Activated T-cell treated with anti-CD3 and anti-CD28 coated beads, Interleukin-2, amount 50 U/mL, for 72 hours (primary cell): ENCODE measurements at regions not wholly inside any gene's neighbourhood (a gene's known extent, or its start where the extent isn't known, plus 50 kb on each side); places are given as distances from the start of the nearest gene placed in this dataset.

ENCODE experiments used
- ATAC-seq, 2 donors: fragments of 150-1000 bp; cut with Tn5 transposase; replicated peaks in 1 of 2; 2 replicates each; pipeline ENCODE4 v1.10.0; 2021; ENCODE audit warnings: moderate library complexity in 2 of 2, mild to moderate bottlenecking in 1 of 2
- DNase-seq, 2 donors: peaks; one replicate each; pipeline ENCODE4 v3.0.0; 2021 to 2022; ENCODE audit warnings: mixed read lengths in 1 of 2
- H3K27ac Mint-ChIP-seq: one replicate; pipeline ENCODE4 v1.8.0; 2022; ENCODE audit warnings: mild to moderate bottlenecking, moderate library complexity, mixed read lengths
- H3K27me3 Mint-ChIP-seq: one replicate; pipeline ENCODE4 v1.8.0; 2022; ENCODE audit warnings: low read depth, mixed read lengths
- H3K36me3 Mint-ChIP-seq, 2 donors: one replicate each; pipeline ENCODE4 v1.8.0; 2022; ENCODE audit warnings: mixed read lengths in 2 of 2, mild to moderate bottlenecking in 1 of 2; ENCODE audit not compliant: insufficient read depth in 2 of 2
- H3K4me1 Mint-ChIP-seq: one replicate; pipeline ENCODE4 v1.8.0; 2022; ENCODE audit warnings: low read depth, mixed read lengths
- H3K4me3 Mint-ChIP-seq, 2 donors: one replicate each; pipeline ENCODE4 v1.8.0; 2022; ENCODE audit warnings: mild to moderate bottlenecking in 2 of 2, mixed read lengths in 2 of 2, moderate library complexity in 2 of 2
- H3K9me3 Mint-ChIP-seq, 2 donors: one replicate each; pipeline ENCODE4 v1.8.0; 2022; ENCODE audit warnings: mixed read lengths in 2 of 2

- ATAC-seq (no peak), DNase-seq (no peak)
- Mint-ChIP-seq H3K9me3 (peaks cover 0 to 6% of the 10 kb centered on the region in 2 donors), H3K4me3 (no peak overlapping the region), H3K27ac (no peak overlapping the region), H3K27me3 (no peaks in the 10 kb centered on the region), H3K36me3 (no peaks in the 10 kb centered on the region), H3K4me1 (no peaks in the 10 kb centered on the region)
Measured at GRCh38 chr2:182558564-182558963, 131.7 kb upstream of the PDE1A start.

- Mint-ChIP-seq H3K9me3 (peaks cover 3 to 8% of the 10 kb centered on the region in 2 donors), H3K27ac (no peak overlapping the region), H3K4me3 (no peak overlapping the region), H3K4me1 (no peaks in the 10 kb centered on the region), H3K36me3 (no peaks in the 10 kb centered on the region), H3K27me3 (no peaks in the 10 kb centered on the region)
- no peak for DNase-seq
- ATAC-seq, result no peak
Measured at GRCh38 chr2:182559623-182560022, 132.8 kb upstream of the PDE1A start.

- Mint-ChIP-seq H3K4me1 (no peaks in the 10 kb centered on the region), H3K4me3 (no peak overlapping the region), H3K27ac (no peak overlapping the region), H3K36me3 (no peaks in the 10 kb centered on the region), H3K27me3 (no peaks in the 10 kb centered on the region), H3K9me3 (peaks cover 4 to 6% of the 10 kb centered on the region in 2 donors)
- ATAC-seq (no peak), DNase-seq (no peak)
Measured at GRCh38 chr2:182565911-182566567, 139.2 kb upstream of the PDE1A start.

GRCh38 chr2:182573553-182573952 is 142.5 kb upstream of the DNAJC10 start:
- no peaks in the 10 kb centered on the region for H3K4me1 Mint-ChIP-seq
- H3K36me3 Mint-ChIP-seq, result no peaks in the 10 kb centered on the region
- H3K27me3 Mint-ChIP-seq, result no peaks in the 10 kb centered on the region
- ATAC-seq (no peak), DNase-seq (no peak)
- H3K4me3 Mint-ChIP-seq, result no peak overlapping the region
- no peak overlapping the region for H3K27ac Mint-ChIP-seq
- peaks cover 0 to 2% of the 10 kb centered on the region in 2 donors for H3K9me3 Mint-ChIP-seq

GRCh38 chr2:182577816-182578215 is 138.2 kb upstream of the DNAJC10 start:
- H3K4me1 Mint-ChIP-seq, result no peaks in the 10 kb centered on the region
- H3K36me3 Mint-ChIP-seq, result no peaks in the 10 kb centered on the region
- no peak overlapping the region for H3K4me3 Mint-ChIP-seq
- ATAC-seq (no peak), DNase-seq (no peak)
- peaks cover 0 to 2% of the 10 kb centered on the region in 2 donors for H3K9me3 Mint-ChIP-seq
- H3K27ac Mint-ChIP-seq, result no peak overlapping the region
- no peaks in the 10 kb centered on the region for H3K27me3 Mint-ChIP-seq

GRCh38 chr2:182581196-182581935 is 134.7 kb upstream of the DNAJC10 start:
- no peaks in the 10 kb centered on the region for H3K27me3 Mint-ChIP-seq
- H3K9me3 Mint-ChIP-seq, result no peaks in the 10 kb centered on the region
- H3K4me3 Mint-ChIP-seq, result no peak overlapping the region
- H3K36me3 Mint-ChIP-seq, result no peaks in the 10 kb centered on the region
- H3K27ac Mint-ChIP-seq, result no peak overlapping the region
- DNase-seq (no peak), ATAC-seq (no peak)
- no peaks in the 10 kb centered on the region for H3K4me1 Mint-ChIP-seq

- Mint-ChIP-seq H3K36me3 (no peaks in the 10 kb centered on the region), H3K27ac (no peak overlapping the region), H3K4me1 (no peaks in the 10 kb centered on the region), H3K9me3 (no peaks in the 10 kb centered on the region), H3K4me3 (no peak overlapping the region), H3K27me3 (peaks cover 7% of the 10 kb centered on the region)
- ATAC-seq (no peak), DNase-seq (no peak)
Measured at GRCh38 chr2:182584462-182584861, 131.6 kb upstream of the DNAJC10 start.

GRCh38 chr2:182585001-182585400 is 131.1 kb upstream of the DNAJC10 start:
- peaks cover 7% of the 10 kb centered on the region for H3K27me3 Mint-ChIP-seq
- H3K27ac Mint-ChIP-seq, result no peak overlapping the region
- no peaks in the 10 kb centered on the region for H3K9me3 Mint-ChIP-seq
- no peaks in the 10 kb centered on the region for H3K36me3 Mint-ChIP-seq
- no peak for ATAC-seq
- no peak for DNase-seq
- no peak overlapping the region for H3K4me3 Mint-ChIP-seq
- H3K4me1 Mint-ChIP-seq, result no peaks in the 10 kb centered on the region

GRCh38 chr2:182585430-182585829 is 130.6 kb upstream of the DNAJC10 start:
- Mint-ChIP-seq H3K36me3 (no peaks in the 10 kb centered on the region), H3K27me3 (peaks cover 7% of the 10 kb centered on the region), H3K9me3 (no peaks in the 10 kb centered on the region), H3K4me3 (no peak overlapping the region), H3K4me1 (no peaks in the 10 kb centered on the region), H3K27ac (no peak overlapping the region)
- DNase-seq, result no peak
- ATAC-seq, result no peak

GRCh38 chr2:182586426-182586825 is 129.6 kb upstream of the DNAJC10 start:
- Mint-ChIP-seq H3K4me3 (no peak overlapping the region), H3K4me1 (no peaks in the 10 kb centered on the region), H3K36me3 (no peaks in the 10 kb centered on the region), H3K27me3 (peaks cover 7% of the 10 kb centered on the region), H3K9me3 (no peaks in the 10 kb centered on the region), H3K27ac (no peak overlapping the region)
- ATAC-seq (no peak), DNase-seq (no peak)

- H3K4me3 Mint-ChIP-seq, result no peak overlapping the region
- DNase-seq (no peak), ATAC-seq (no peak)
- no peak overlapping the region for H3K27ac Mint-ChIP-seq
- H3K27me3 Mint-ChIP-seq, result peaks cover 7% of the 10 kb centered on the region
- H3K9me3 Mint-ChIP-seq, result no peaks in the 10 kb centered on the region
- no peaks in the 10 kb centered on the region for H3K36me3 Mint-ChIP-seq
- H3K4me1 Mint-ChIP-seq, result no peaks in the 10 kb centered on the region
Measured at GRCh38 chr2:182587831-182588230, 128.2 kb upstream of the DNAJC10 start.

GRCh38 chr2:182589121-182589520 is 126.9 kb upstream of the DNAJC10 start:
- Mint-ChIP-seq H3K4me3 (no peak overlapping the region), H3K27me3 (peaks cover 7% of the 10 kb centered on the region), H3K4me1 (no peaks in the 10 kb centered on the region), H3K9me3 (no peaks in the 10 kb centered on the region), H3K36me3 (no peaks in the 10 kb centered on the region), H3K27ac (no peak overlapping the region)
- DNase-seq, result no peak
- no peak for ATAC-seq

GRCh38 chr2:182591774-182592173 is 124.3 kb upstream of the DNAJC10 start:
- no peaks in the 10 kb centered on the region for H3K9me3 Mint-ChIP-seq
- peaks cover 16% of the 10 kb centered on the region for H3K27me3 Mint-ChIP-seq
- ATAC-seq, result no peak
- no peak for DNase-seq
- no peak overlapping the region for H3K4me3 Mint-ChIP-seq
- no peaks in the 10 kb centered on the region for H3K36me3 Mint-ChIP-seq
- H3K27ac Mint-ChIP-seq, result no peak overlapping the region
- H3K4me1 Mint-ChIP-seq, result no peaks in the 10 kb centered on the region
